ENCODE measurements at regions not wholly inside any gene's neighbourhood (a gene's known extent, or its start where the extent isn't known, plus 50 kb on each side); places are given as distances from the start of the nearest gene placed in this dataset.

- intact Hi-C loops (cut with DNase I): no loop called here
- no peak overlapping the region for H3K27ac ChIP-seq
- H3K9me3 ChIP-seq: no peaks in the 10 kb centered on the region
- TF ChIP-seq CTCF (IDR thresholded peaks at IDR 0.05): no peak
- H3K36me3 ChIP-seq: no peaks in the 10 kb centered on the region
- no peaks in the 10 kb centered on the region for H3K27me3 ChIP-seq
- no peaks in the 10 kb centered on the region for H3K4me1 ChIP-seq
- ATAC-seq (no peak), DNase-seq (no peak)
- H3K4me3 ChIP-seq: no peak overlapping the region
Measured at GRCh38 chr16:80007231-80007630, 406.7 kb upstream of the MAF start.

- no peak for DNase-seq
- H3K4me1 ChIP-seq: no peaks in the 10 kb centered on the region
- H3K27ac ChIP-seq: no peak overlapping the region
- TF ChIP-seq CTCF (IDR thresholded peaks at IDR 0.05): no peak
- no peak overlapping the region for H3K4me3 ChIP-seq
- intact Hi-C loops (cut with DNase I): no loop called here
- H3K27me3 ChIP-seq: no peaks in the 10 kb centered on the region
- no peaks in the 10 kb centered on the region for H3K9me3 ChIP-seq
- ATAC-seq: no peak
- H3K36me3 ChIP-seq: no peaks in the 10 kb centered on the region
Measured at GRCh38 chr16:80006241-80007215, 406.0 kb upstream of the MAF start.

- TF ChIP-seq CTCF (IDR thresholded peaks at IDR 0.05): no peak
- H3K27me3 ChIP-seq: no peaks in the 10 kb centered on the region
- no peaks in the 10 kb centered on the region for H3K9me3 ChIP-seq
- H3K4me1 ChIP-seq: no peaks in the 10 kb centered on the region
- H3K4me3 ChIP-seq: no peak overlapping the region
- DNase-seq: no peak
- intact Hi-C loops (cut with DNase I): no loop called here
- H3K36me3 ChIP-seq: no peaks in the 10 kb centered on the region
- no peak overlapping the region for H3K27ac ChIP-seq
- ATAC-seq: no peak
Measured at GRCh38 chr16:80004113-80004512, 403.6 kb upstream of the MAF start.

- intact Hi-C loops (cut with DNase I): no loop called here
- Histone ChIP-seq H3K9me3 (no peaks in the 10 kb centered on the region), H3K4me3 (no peak overlapping the region), H3K27ac (no peak overlapping the region), H3K27me3 (no peaks in the 10 kb centered on the region), H3K4me1 (no peaks in the 10 kb centered on the region), H3K36me3 (no peaks in the 10 kb centered on the region)
- DNase-seq (no peak), ATAC-seq (no peak)
- no peak for TF ChIP-seq CTCF (IDR thresholded peaks at IDR 0.05)
Measured at GRCh38 chr16:80002261-80002660, 401.7 kb upstream of the MAF start.

GRCh38 chr16:79998143-79998542 is 397.6 kb upstream of the MAF start:
- ATAC-seq: no peak
- no peak overlapping the region for H3K27ac ChIP-seq
- H3K36me3 ChIP-seq: no peaks in the 10 kb centered on the region
- no peak for TF ChIP-seq CTCF (IDR thresholded peaks at IDR 0.05)
- intact Hi-C loops (cut with DNase I): no loop called here
- no peak for DNase-seq
- H3K9me3 ChIP-seq: no peaks in the 10 kb centered on the region
- no peak overlapping the region for H3K4me3 ChIP-seq
- H3K27me3 ChIP-seq: no peaks in the 10 kb centered on the region
- no peaks in the 10 kb centered on the region for H3K4me1 ChIP-seq

Data from upper lobe of right lung (tissue), 1 donor.